ENCODE measurements at regions not wholly inside any gene's neighbourhood (a gene's known extent, or its start where the extent isn't known, plus 50 kb on each side); places are given as distances from the start of the nearest gene placed in this dataset.

GRCh38 chr13:91100944-91101343, 246.5 kb upstream of the MIR17HG start:
- DNase-seq: no peak

GRCh38 chr13:91101381-91101780, 246.1 kb upstream of the MIR17HG start:
- no peak for DNase-seq

GRCh38 chr13:91105270-91105669, 242.2 kb upstream of the MIR17HG start:
- DNase-seq: no peak

- DNase-seq: no peak
Observed at GRCh38 chr13:91106565-91106964, 240.9 kb upstream of the MIR17HG start.

- no peak for DNase-seq
Observed at GRCh38 chr13:91108315-91108714, 239.2 kb upstream of the MIR17HG start.

- DNase-seq: no peak
Observed at GRCh38 chr13:91111476-91112200, 235.8 kb upstream of the MIR17HG start.

- no peak for DNase-seq
Observed at GRCh38 chr13:91112201-91112923, 235.1 kb upstream of the MIR17HG start.

- DNase-seq: no peak
Observed at GRCh38 chr13:91112924-91113277, 234.6 kb upstream of the MIR17HG start.

GRCh38 chr13:91115776-91116175, 231.7 kb upstream of the MIR17HG start:
- no peak for DNase-seq

GRCh38 chr13:91117351-91117750, 230.1 kb upstream of the MIR17HG start:
- DNase-seq: no peak

GRCh38 chr13:91119643-91120042, 227.8 kb upstream of the MIR17HG start:
- no peak for DNase-seq

GRCh38 chr13:91122766-91123165, 224.7 kb upstream of the MIR17HG start:
- DNase-seq: no peak

GRCh38 chr13:91123456-91124127, 223.9 kb upstream of the MIR17HG start:
- no peak for DNase-seq

GRCh38 chr13:91126806-91127205, 220.7 kb upstream of the MIR17HG start:
- DNase-seq: no peak

- no peak for DNase-seq
Observed at GRCh38 chr13:91127995-91128394, 219.5 kb upstream of the MIR17HG start.

GRCh38 chr13:91132381-91132780, 215.1 kb upstream of the MIR17HG start:
- DNase-seq: no peak

GRCh38 chr13:91132786-91133185, 214.7 kb upstream of the MIR17HG start:
- no peak for DNase-seq

- DNase-seq: no peak
Observed at GRCh38 chr13:91133941-91134802, 213.3 kb upstream of the MIR17HG start.

- no peak for DNase-seq
Observed at GRCh38 chr13:91134803-91135184, 212.7 kb upstream of the MIR17HG start.

- no peak for DNase-seq
Observed at GRCh38 chr13:91135376-91135775, 212.1 kb upstream of the MIR17HG start.

- no peak for DNase-seq
Observed at GRCh38 chr13:91135968-91136367, 211.5 kb upstream of the MIR17HG start.

GRCh38 chr13:91136806-91137205, 210.7 kb upstream of the MIR17HG start:
- DNase-seq: no peak

- DNase-seq: no peak
Observed at GRCh38 chr13:91139232-91139631, 208.3 kb upstream of the MIR17HG start.
